ENCODE measurements at regions not wholly inside any gene's neighbourhood (a gene's known extent, or its start where the extent isn't known, plus 50 kb on each side); places are given as distances from the start of the nearest gene placed in this dataset.
A peak's percentile ranks its signal among the peaks of the same experiment; 100 is the strongest.
"Not testable (repeated sequence)": the region's sequence is repeated elsewhere in the genome, so short reads cannot be mapped to it uniquely, and the experiment has no call there.

DNA sequence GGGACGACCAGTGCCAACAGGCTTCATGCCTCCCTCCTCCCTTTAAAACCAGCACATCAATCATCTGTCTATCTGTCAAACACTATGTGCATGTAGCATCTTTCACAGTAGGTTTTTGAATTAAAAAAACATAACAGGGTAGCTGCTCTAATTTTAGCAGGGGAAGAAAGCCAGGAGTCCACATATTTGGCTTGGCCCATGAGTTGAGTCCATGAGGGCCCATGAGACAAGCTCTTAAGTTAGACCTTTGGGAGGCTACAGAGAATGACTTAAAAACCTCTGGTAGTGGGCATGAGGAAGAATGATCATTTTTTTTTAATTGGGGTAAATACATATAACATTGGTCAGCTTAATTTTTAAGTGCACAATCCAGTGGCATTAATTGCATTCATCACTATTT, 194.9 kb downstream of the UTRN start:
- no peaks in the 10 kb centered on the region for H3K9me3 Mint-ChIP-seq
- ATAC-seq (replicated peaks in 1 of 2) (no peak), DNase-seq (no peak)
- no peaks in the 10 kb centered on the region for H3K27me3 Mint-ChIP-seq (ENCODE audit: low read depth)
- no peaks in the 10 kb centered on the region for H3K4me1 Mint-ChIP-seq (ENCODE audit: low read depth)
- peaks cover 1 to 12% of the 10 kb centered on the region in 2 donors for H3K36me3 Mint-ChIP-seq (ENCODE audit: insufficient read depth in 2 of 2)
- peak overlapping the region; percentile 43 for H3K27ac Mint-ChIP-seq
- H3K4me3 Mint-ChIP-seq, result no peak overlapping the region

DNA sequence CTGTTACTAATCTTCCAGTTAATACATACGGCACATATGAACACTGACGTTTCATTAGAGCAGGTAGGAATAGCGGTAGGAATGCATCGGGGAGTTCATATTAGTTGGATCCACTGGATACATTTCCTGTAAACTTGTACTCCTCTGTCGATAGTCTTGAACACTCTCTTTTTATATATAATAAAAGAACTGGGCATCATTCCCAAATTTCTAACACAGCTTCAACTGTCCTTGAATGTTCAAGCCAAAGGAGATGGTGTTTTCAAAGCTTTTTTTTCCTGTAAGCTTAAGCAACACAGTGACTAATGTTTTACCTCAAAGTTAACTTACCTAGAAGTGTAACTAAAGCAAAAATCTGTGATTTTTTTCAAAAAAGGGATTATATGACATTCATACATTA, 195.3 kb downstream of the UTRN start:
- DNase-seq (no peak), ATAC-seq (replicated peaks in 1 of 2) (no peak)
- no peaks in the 10 kb centered on the region for H3K4me1 Mint-ChIP-seq (ENCODE audit: low read depth)
- no peaks in the 10 kb centered on the region for H3K27me3 Mint-ChIP-seq (ENCODE audit: low read depth)
- peaks cover 1 to 12% of the 10 kb centered on the region in 2 donors for H3K36me3 Mint-ChIP-seq (ENCODE audit: insufficient read depth in 2 of 2)
- H3K4me3 Mint-ChIP-seq, result no peak overlapping the region
- no peaks in the 10 kb centered on the region for H3K9me3 Mint-ChIP-seq
- no peak overlapping the region for H3K27ac Mint-ChIP-seq

DNA sequence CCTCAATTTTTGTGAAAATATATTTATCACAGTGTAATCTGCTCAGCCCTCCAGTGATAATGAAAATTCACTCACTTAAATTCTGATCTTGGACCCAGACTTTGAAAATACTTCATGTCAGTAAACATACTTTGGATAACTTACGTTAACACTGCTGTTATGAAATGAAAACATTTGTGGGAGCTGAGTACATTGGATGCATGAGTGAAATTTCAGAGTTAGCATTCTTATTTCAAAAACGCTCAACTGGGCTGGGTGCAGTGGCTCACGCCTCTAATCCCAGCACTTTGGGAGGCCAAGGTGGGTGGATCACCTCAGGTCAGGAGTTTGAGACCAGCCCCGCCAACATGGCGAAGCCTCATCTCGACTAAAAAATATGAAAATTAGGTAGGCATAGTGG, 196.4 kb downstream of the UTRN start:
- no peaks in the 10 kb centered on the region for H3K4me1 Mint-ChIP-seq (ENCODE audit: low read depth)
- H3K36me3 Mint-ChIP-seq (ENCODE audit: insufficient read depth in 2 of 2), result peaks cover 1 to 12% of the 10 kb centered on the region in 2 donors
- no peak overlapping the region for H3K4me3 Mint-ChIP-seq

DNA sequence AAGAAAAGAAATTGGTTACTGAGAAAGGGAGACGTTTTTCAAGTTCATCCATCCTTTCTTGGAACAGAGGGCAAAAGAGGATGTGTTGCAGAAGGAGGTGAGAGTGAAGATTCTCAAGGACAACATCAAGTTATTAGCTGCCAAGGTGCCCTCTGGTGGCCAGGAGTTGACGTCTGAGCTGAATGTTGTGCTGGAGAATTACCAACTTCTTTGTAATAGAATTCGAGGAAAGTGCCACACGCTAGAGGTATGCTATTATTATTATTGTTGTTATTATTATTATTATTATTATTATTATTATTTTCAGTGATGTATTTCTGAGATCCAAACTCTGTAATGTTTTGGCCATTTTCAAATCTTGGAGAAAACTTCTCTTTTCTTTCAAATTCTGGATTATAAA, 197.0 kb downstream of the UTRN start:
- H3K27me3 Mint-ChIP-seq (ENCODE audit: low read depth), result no peaks in the 10 kb centered on the region
- no peaks in the 10 kb centered on the region for H3K4me1 Mint-ChIP-seq (ENCODE audit: low read depth)
- no peak overlapping the region for H3K4me3 Mint-ChIP-seq
- ATAC-seq (replicated peaks in 1 of 2) (peak; percentile 54 to 71), DNase-seq (peak; percentile 64)
- H3K9me3 Mint-ChIP-seq, result no peaks in the 10 kb centered on the region
- H3K36me3 Mint-ChIP-seq (ENCODE audit: insufficient read depth in 2 of 2), result peaks cover 1 to 12% of the 10 kb centered on the region in 2 donors
- peak overlapping the region; percentile 92 for H3K27ac Mint-ChIP-seq

More for the DNA sequence above, 196.4 kb downstream of the UTRN start:
- no peaks in the 10 kb centered on the region for H3K27me3 Mint-ChIP-seq (ENCODE audit: low read depth)
- no peak for ATAC-seq (replicated peaks in 1 of 2)
- no peaks in the 10 kb centered on the region for H3K9me3 Mint-ChIP-seq
- DNase-seq, result no peak
- peak overlapping the region; percentile 92 for H3K27ac Mint-ChIP-seq

DNA sequence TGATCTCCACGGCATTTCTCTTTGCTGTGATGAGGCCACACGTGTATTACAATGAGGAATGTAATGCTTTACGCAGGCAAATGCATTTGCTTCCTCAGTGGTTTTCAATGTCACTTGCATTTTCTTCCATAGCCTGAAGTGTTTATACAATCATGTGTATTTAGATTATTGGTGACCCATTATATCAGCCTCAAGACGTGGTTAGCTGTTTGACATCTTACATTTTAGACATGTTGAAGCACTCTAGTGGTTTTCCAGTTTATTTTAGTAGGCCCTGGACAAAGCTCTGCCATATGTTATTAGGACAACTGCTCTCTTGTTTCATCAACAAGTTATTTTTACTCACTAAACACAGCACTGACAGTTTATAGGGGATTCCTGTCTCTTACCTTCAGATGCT, 200.4 kb downstream of the UTRN start:
- Mint-ChIP-seq H3K9me3 (no peaks in the 10 kb centered on the region), H3K4me3 (no peak overlapping the region), H3K4me1 (ENCODE audit: low read depth) (no peaks in the 10 kb centered on the region), H3K36me3 (ENCODE audit: insufficient read depth in 2 of 2) (peaks cover 1 to 14% of the 10 kb centered on the region in 2 donors), H3K27me3 (ENCODE audit: low read depth) (no peaks in the 10 kb centered on the region), H3K27ac (no peak overlapping the region)
- ATAC-seq (replicated peaks in 1 of 2) (no peak), DNase-seq (no peak)

DNA sequence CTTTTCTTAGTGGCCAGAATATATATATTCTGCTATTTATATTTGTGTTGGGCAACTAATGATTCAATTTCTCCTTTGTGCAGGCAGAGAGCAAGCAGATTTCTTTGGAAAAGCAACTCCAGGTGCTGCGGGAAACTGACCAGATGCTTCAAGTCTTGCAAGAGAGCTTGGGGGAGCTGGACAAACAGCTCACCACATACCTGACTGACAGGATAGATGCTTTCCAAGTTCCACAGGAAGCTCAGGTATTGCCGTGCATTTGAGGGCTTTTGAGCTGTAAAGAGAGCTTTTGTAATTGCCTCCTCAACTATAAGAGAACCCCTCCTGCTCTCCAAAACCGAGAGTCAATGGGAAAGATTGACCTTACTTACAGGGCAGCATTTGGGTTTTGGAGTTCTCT, 203.5 kb downstream of the UTRN start:
- Mint-ChIP-seq H3K27ac (no peak overlapping the region), H3K27me3 (ENCODE audit: low read depth) (no peaks in the 10 kb centered on the region), H3K4me1 (ENCODE audit: low read depth) (no peaks in the 10 kb centered on the region), H3K4me3 (no peak overlapping the region), H3K36me3 (ENCODE audit: insufficient read depth in 2 of 2) (peaks cover 0 to 18% of the 10 kb centered on the region in 2 donors), H3K9me3 (no peaks in the 10 kb centered on the region)
- DNase-seq (no peak), ATAC-seq (replicated peaks in 1 of 2) (no peak)

DNA sequence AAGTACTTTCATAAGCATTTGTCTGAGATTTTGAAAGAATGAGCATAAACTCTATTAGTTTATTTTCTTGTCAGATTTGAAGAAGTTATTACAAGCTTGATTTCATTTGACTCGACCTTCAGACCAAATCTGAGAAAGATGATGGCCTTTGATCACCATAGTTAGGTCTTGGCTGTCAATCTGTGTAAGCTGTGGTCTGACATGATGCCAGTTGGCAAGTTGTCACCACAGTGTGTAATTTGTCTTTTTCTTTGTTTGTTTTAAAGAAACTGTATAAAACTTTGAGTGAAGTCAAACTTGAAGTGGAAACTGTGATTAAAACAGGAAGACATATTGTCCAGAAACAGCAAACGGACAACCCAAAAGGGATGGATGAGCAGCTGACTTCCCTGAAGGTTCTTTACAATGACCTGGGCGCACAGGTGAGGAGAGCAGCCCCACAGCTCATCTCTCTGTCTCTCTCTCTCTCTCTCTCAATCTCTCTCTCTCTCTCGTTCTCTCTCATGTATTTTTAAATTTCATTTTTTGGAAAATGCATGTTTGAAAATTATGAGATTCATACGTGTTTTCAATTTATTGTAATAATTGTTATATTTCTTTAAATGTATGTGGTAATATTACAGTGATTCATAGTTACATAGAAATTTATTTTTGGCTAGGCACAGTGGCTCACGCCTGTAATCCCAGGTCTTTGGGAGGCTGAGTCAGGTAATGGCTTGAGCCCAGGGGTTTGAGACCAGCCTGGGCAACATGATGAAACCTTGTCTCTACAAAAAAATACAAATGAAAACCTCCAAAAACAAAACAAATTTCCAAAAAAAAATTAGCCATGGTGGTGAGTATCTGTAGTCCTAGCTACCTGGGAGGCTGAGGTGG, 208.1 kb downstream of the UTRN start:
- H3K36me3 Mint-ChIP-seq (ENCODE audit: insufficient read depth in 2 of 2), result peaks cover 3 to 28% of the 10 kb centered on the region in 2 donors
- H3K27me3 Mint-ChIP-seq (ENCODE audit: low read depth), result no peaks in the 10 kb centered on the region
- DNase-seq (no peak), ATAC-seq (replicated peaks in 1 of 2) (no peak)
- H3K9me3 Mint-ChIP-seq, result peaks cover 0 to 2% of the 10 kb centered on the region in 2 donors
- H3K4me3 Mint-ChIP-seq, result no peak overlapping the region
- H3K27ac Mint-ChIP-seq, result no peak overlapping the region
- H3K4me1 Mint-ChIP-seq (ENCODE audit: low read depth), result peaks cover 5% of the 10 kb centered on the region

DNA sequence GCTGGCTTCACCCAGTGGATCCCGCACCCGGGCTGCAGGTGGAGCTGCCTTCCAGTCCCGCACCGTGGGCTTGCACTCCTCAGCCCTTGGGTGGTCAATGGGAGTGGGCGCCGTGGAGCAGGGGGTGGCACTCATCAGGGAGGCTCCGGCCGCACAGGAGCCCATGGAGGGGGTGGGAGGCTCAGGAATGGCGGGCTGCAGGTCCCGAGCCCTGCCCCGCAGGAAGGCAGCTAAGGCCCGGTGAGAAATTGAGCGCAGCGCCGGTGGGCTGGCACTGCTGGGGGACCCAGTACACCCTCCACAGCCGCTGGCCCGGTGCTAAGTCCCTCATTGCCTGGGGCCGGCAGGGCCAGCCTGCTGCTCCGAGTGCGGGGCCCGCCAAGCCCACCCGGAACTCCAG, 209.9 kb downstream of the UTRN start:
- H3K9me3 Mint-ChIP-seq; DNase-seq; H3K27me3 Mint-ChIP-seq (ENCODE audit: low read depth); ATAC-seq (replicated peaks in 1 of 2); H3K4me3 Mint-ChIP-seq; H3K27ac Mint-ChIP-seq; H3K4me1 Mint-ChIP-seq (ENCODE audit: low read depth): not testable (repeated sequence)
- H3K36me3 Mint-ChIP-seq (ENCODE audit: insufficient read depth in 2 of 2), result peaks cover 5 to 21% of the 10 kb centered on the region in 2 donors

DNA sequence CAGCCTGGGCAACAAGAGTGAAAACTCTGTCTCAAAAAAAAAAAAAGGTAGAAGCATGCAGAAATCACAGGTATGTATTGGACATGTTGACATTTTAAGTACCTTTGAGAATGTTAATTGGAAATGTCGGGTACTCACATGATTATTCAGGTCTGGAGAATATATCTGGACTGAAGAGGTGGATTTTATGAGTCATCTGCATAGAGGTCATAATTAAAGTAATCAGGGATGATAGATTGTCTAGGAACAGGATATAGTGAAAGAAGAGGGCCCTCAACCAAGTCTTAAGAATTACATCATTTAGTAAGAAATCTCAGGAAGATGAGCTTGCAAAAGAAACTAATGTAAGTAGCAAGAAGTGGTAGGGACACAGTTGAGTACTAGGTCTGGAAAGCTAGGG, 212.5 kb downstream of the UTRN start:
- ATAC-seq (replicated peaks in 1 of 2), result no peak
- Mint-ChIP-seq H3K27me3 (ENCODE audit: low read depth) (no peaks in the 10 kb centered on the region), H3K27ac (peak overlapping the region; percentile 4), H3K36me3 (ENCODE audit: insufficient read depth in 2 of 2) (peaks cover 5 to 17% of the 10 kb centered on the region in 2 donors), H3K9me3 (peaks cover 0 to 2% of the 10 kb centered on the region in 2 donors), H3K4me1 (ENCODE audit: low read depth) (peaks cover 12% of the 10 kb centered on the region), H3K4me3 (no peak overlapping the region)
- DNase-seq, result no peak

DNA sequence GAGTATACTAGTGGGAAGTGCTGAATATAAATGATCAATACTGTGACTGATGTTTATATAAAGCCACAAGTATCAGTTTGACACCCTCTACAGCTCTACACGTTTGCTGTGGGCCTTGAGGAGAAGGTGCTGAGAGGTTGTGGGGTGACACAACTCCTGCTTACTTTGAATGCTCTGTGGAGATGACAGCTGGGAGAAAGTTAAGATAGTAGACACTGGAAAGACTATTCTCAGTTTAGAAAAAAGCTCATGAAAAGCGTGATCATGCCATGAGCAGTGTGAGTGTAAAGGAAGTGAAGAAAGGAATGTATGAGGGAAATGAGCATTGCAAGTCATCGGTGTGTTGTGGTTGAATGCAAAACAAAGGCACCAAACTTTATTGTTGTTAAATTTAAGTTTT, 215.8 kb downstream of the UTRN start:
- Mint-ChIP-seq H3K4me1 (ENCODE audit: low read depth) (peaks cover 12% of the 10 kb centered on the region), H3K4me3 (peak overlapping the region in 1 of 2 donors; percentile 41), H3K27ac (no peak overlapping the region), H3K9me3 (peaks cover 15 to 16% of the 10 kb centered on the region in 2 donors), H3K36me3 (ENCODE audit: insufficient read depth in 2 of 2) (peaks cover 26 to 45% of the 10 kb centered on the region in 2 donors), H3K27me3 (ENCODE audit: low read depth) (no peaks in the 10 kb centered on the region)
- no peak for DNase-seq
- peak; percentile 53 to 69 for ATAC-seq (replicated peaks in 1 of 2)

DNA sequence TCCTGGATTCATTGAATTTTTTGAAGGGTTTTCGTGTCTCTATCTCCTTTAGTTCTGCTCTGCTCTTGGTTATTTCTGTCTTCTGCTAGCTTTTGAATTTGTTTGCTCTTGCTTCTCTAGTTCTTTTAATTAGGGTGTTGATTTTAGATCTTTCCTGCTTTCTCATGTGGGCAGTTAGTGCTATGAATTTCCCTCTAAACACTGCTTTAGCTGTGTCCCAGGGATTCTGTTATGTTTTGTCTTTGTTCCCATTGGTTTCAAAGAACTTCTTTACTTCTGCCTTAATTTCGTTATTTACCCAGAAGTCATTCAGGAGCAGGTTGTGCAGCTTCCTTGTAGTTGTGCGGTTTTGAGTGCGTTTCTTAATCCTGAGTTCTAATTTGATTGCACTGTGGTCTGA, 220.1 kb downstream of the UTRN start:
- ATAC-seq (replicated peaks in 1 of 2); H3K4me1 Mint-ChIP-seq (ENCODE audit: low read depth); DNase-seq; H3K4me3 Mint-ChIP-seq; H3K27me3 Mint-ChIP-seq (ENCODE audit: low read depth): not testable (repeated sequence)
- peaks cover 27 to 46% of the 10 kb centered on the region in 2 donors for H3K36me3 Mint-ChIP-seq (ENCODE audit: insufficient read depth in 2 of 2)
- peak overlapping the region; percentile 76 for H3K27ac Mint-ChIP-seq
- peaks cover 16 to 18% of the 10 kb centered on the region in 2 donors for H3K9me3 Mint-ChIP-seq

DNA sequence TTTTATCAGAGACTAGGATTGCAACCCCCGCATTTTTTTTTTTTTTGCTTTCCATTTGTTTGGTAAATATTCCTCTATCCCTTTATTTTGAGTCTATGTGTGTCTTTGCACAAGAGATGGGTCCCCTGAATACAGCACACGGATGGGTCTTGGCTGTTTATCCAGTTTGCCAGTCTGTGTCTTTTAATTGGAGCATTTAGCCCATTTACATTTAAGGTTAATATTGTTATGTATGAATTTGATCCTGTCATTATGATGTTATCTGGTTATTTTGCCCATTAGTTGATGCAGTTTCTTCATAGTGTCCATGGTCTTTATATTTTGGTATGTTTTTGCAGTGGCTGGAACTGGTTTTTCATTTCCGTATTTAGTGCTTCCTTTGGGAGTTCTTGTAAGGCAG, 220.9 kb downstream of the UTRN start:
- peaks cover 16 to 18% of the 10 kb centered on the region in 2 donors for H3K9me3 Mint-ChIP-seq
- DNase-seq, result not testable (repeated sequence)

DNA sequence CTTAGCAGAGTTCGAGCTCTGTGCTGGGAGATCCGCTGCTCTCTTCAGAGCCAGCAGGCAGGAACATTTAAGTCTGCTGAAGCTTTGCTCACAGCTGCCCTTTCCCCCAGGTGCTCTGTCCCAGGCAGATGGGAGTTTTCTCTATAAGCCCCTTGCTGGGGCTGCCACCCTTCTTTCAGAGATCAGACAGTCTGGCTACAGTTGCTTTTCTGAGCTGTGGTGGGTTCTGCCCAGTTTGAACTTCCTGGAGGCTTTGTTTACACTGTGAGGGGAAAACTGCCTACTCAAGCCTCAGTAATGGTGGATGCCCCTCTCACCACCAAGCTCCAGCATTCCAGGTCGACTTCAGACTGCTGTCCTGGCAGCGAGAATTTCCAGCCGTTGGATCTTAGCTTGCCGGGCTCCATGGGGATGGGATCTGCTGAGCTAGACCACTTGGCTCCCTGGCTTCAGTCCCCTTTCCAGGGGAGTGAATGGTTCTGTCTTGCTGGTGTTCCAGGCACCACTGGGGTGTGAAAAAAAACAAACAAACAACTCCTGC, 222.7 kb downstream of the UTRN start:
- not testable (repeated sequence) for H3K4me1 Mint-ChIP-seq (ENCODE audit: low read depth); H3K4me3 Mint-ChIP-seq; DNase-seq; H3K27ac Mint-ChIP-seq; H3K27me3 Mint-ChIP-seq (ENCODE audit: low read depth); ATAC-seq (replicated peaks in 1 of 2)
- Mint-ChIP-seq H3K36me3 (ENCODE audit: insufficient read depth in 2 of 2) (peaks cover 26 to 43% of the 10 kb centered on the region in 2 donors), H3K9me3 (peaks cover 14 to 18% of the 10 kb centered on the region in 2 donors)

More for the DNA sequence above, 220.9 kb downstream of the UTRN start:
- H3K4me1 Mint-ChIP-seq (ENCODE audit: low read depth); H3K27ac Mint-ChIP-seq; H3K27me3 Mint-ChIP-seq (ENCODE audit: low read depth); ATAC-seq (replicated peaks in 1 of 2); H3K4me3 Mint-ChIP-seq: not testable (repeated sequence)
- peaks cover 27 to 45% of the 10 kb centered on the region in 2 donors for H3K36me3 Mint-ChIP-seq (ENCODE audit: insufficient read depth in 2 of 2)

Measured in activated T-cell treated with anti-CD3 and anti-CD28 coated beads, Interleukin-2, amount 50 U/mL, for 72 hours (primary cell).